Bronchial epithelial cell (primary cell): ENCODE measurements at regions not wholly inside any gene's neighbourhood (a gene's known extent, or its start where the extent isn't known, plus 50 kb on each side); places are given as distances from the start of the nearest gene placed in this dataset.
A peak's percentile ranks its signal among the peaks of the same experiment; 100 is the strongest.

Source experiments
- DNase-seq: peaks from one replicate; pipeline ENCODE4 v3.0.0-alpha.2; 2010; ENCODE audit warnings: low read depth
- FAIRE-seq: peaks from 2 replicates; lab custom pipeline; 2011; peaks lifted over from hg19 to GRCh38; lab: Jason Lieb, UNC
- H3K27me3 ChIP-seq: 2 replicates; pipeline ENCODE4 v1.5.1; 2011; ENCODE audit warnings: low read length; ENCODE audit not compliant: control insufficient read depth, insufficient read depth
- H3K36me3 ChIP-seq: 2 replicates; pipeline ENCODE4 v1.5.1; 2011; ENCODE audit warnings: low read length; ENCODE audit not compliant: control insufficient read depth, insufficient read depth
- H3K4me3 ChIP-seq: 2 replicates; pipeline ENCODE4 v1.5.1; 2011; ENCODE audit warnings: mild to moderate bottlenecking, low read depth, low read length, control low read depth
- TF ChIP-seq, protein P1 (sequence below): IDR thresholded peaks from 2 replicates; pipeline ENCODE4 v1.5.1; 2011; ENCODE audit warnings: mild to moderate bottlenecking, moderate library complexity, low read length, control low read depth, inconsistent platforms; ENCODE audit not compliant: insufficient read depth, severe bottlenecking

DNA sequence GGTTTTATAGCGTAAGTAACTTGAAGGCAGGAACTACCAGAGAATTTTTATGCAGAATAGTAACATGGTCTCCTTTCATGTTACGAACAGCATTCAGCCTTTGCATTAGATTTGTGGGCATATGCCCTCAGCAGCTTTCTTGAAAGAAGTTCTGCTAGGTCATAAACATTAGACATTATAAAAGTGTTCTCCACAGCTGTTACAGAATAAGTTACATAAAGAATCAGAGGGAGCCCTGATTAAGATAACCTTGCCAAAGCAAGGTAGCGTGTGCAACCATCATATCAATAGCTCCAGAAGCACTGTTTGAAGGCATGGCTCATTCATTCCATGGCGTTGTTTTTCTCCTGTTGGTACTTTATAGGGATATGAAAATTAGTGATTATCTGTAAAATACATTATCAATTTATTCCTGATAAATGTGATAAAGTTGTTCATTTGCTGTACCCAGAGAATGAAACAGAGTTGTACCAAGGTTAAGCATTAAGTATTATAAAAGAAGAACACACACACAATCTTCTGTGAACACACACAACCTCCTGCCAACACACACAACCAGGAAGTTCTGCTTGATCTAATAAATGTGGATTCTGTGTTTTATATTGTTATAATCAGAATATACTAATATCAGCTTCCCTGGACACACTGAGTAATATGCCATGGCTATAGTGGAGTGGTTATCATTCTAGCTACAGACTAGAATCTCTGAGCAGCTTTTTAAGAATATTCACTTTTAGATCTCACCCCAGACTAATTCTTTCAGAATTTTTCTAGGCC is 286.7 kb upstream of the SLC39A10 start:
- DNase-seq = no peak
- H3K27me3 ChIP-seq = no peaks in the 10 kb centered on the region
- H3K4me3 ChIP-seq = no peak overlapping the region
- TF ChIP-seq, protein P1, sequence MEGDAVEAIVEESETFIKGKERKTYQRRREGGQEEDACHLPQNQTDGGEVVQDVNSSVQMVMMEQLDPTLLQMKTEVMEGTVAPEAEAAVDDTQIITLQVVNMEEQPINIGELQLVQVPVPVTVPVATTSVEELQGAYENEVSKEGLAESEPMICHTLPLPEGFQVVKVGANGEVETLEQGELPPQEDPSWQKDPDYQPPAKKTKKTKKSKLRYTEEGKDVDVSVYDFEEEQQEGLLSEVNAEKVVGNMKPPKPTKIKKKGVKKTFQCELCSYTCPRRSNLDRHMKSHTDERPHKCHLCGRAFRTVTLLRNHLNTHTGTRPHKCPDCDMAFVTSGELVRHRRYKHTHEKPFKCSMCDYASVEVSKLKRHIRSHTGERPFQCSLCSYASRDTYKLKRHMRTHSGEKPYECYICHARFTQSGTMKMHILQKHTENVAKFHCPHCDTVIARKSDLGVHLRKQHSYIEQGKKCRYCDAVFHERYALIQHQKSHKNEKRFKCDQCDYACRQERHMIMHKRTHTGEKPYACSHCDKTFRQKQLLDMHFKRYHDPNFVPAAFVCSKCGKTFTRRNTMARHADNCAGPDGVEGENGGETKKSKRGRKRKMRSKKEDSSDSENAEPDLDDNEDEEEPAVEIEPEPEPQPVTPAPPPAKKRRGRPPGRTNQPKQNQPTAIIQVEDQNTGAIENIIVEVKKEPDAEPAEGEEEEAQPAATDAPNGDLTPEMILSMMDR = no peak
- H3K36me3 ChIP-seq = no peaks in the 10 kb centered on the region
- FAIRE-seq = no peak

- TF ChIP-seq, protein P1 = no peak
- DNase-seq (no peak), FAIRE-seq (no peak)
- H3K4me3 ChIP-seq = no peak overlapping the region
- H3K27me3 ChIP-seq = no peaks in the 10 kb centered on the region
- no peaks in the 10 kb centered on the region for H3K36me3 ChIP-seq
Measured at GRCh38 chr2:195369218-195369587, 287.8 kb upstream of the SLC39A10 start.

- TF ChIP-seq, protein P1 = no peak
- no peaks in the 10 kb centered on the region for H3K27me3 ChIP-seq
- no peak overlapping the region for H3K4me3 ChIP-seq
- H3K36me3 ChIP-seq = no peaks in the 10 kb centered on the region
- FAIRE-seq (no peak), DNase-seq (no peak)
Measured at GRCh38 chr2:195368249-195369217, 288.5 kb upstream of the SLC39A10 start.

DNA sequence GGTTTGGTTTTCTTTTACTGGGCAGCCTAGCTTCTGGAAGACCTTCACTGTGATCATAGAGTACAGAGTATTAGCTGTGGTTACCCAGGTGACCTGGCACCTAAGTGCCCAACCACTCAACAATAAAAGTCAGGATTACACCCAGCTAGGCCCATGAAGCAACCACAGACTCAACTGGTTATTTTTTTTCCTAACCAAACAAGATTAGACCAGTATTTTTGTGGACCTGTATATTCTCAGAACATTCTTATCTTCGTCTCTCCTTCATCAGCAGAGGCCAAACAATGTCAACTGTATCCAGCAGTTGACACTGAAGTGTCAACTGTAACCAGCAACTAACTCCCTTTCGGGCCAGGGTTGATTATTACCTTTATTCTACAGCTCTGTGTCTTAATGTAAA is 289.2 kb upstream of the SLC39A10 start:
- FAIRE-seq (no peak), DNase-seq (no peak)
- no peak overlapping the region for H3K4me3 ChIP-seq
- TF ChIP-seq, protein P1 = no peak
- H3K27me3 ChIP-seq = no peaks in the 10 kb centered on the region
- no peaks in the 10 kb centered on the region for H3K36me3 ChIP-seq

GRCh38 chr2:195364015-195364965 is 292.7 kb upstream of the SLC39A10 start:
- no peak for FAIRE-seq
- peak; percentile 92 for DNase-seq
- TF ChIP-seq, protein P1 = no peak
- H3K27me3 ChIP-seq = no peaks in the 10 kb centered on the region
- no peak overlapping the region for H3K4me3 ChIP-seq
- no peaks in the 10 kb centered on the region for H3K36me3 ChIP-seq
